K562 (cell line): ENCODE measurements at regions not wholly inside any gene's neighbourhood (a gene's known extent, or its start where the extent isn't known, plus 50 kb on each side); places are given as distances from the start of the nearest gene placed in this dataset.

Experiments
- CLOCK ChIP-seq: fragments of 250-450 bp; sonication (Bioruptor Pico); IDR thresholded peaks from 2 replicates; pipeline ENCODE4 v1.4.0; 2020; ENCODE audit warnings: mild to moderate bottlenecking, moderate library complexity, borderline replicate concordance
- DMBX1 ChIP-seq: fragments of 250-450 bp; sonication (Bioruptor Pico); IDR thresholded peaks from 2 replicates; pipeline ENCODE4 v1.8.0; 2022; ENCODE audit warnings: inconsistent platforms, mild to moderate bottlenecking, moderate library complexity, borderline replicate concordance
- ESRRB ChIP-seq: fragments of 250-450 bp; sonication (Bioruptor Pico); IDR thresholded peaks from 2 replicates; pipeline ENCODE4 v1.5.0; 2020; ENCODE audit warnings: mild to moderate bottlenecking, moderate library complexity, borderline replicate concordance
- NFE2L1 ChIP-seq: fragments of 450-650 bp; IDR thresholded peaks from 2 replicates; pipeline ENCODE4 v1.6.1; 2016; ENCODE audit warnings: missing genetic modification characterization, low read depth, mild to moderate bottlenecking, missing compliant biosample characterization, moderate library complexity, borderline replicate concordance
- PTTG1 ChIP-seq: fragments of 450-650 bp; IDR thresholded peaks from 2 replicates; pipeline ENCODE4 v1.6.1; 2016; ENCODE audit warnings: low read depth, mild to moderate bottlenecking, missing genetic modification characterization, missing compliant biosample characterization
- TOE1 ChIP-seq, 2 experiments: fragments of 450-650 bp in 1 of 2; sonication (generic) in 1 of 2; formaldehyde crosslinking in 1 of 2; IDR thresholded peaks; 2 replicates each; pipeline versions ENCODE4 v1.7.1 to v1.8.0; 2016 to 2022; ENCODE audit warnings: borderline replicate concordance in 2 of 2, mild to moderate bottlenecking in 2 of 2, antibody characterized with exemption in 1 of 2, inconsistent platforms in 1 of 2, low read depth in 1 of 2, missing genetic modification reagents in 1 of 2, moderate library complexity in 1 of 2
- ZBTB34 ChIP-seq: fragments of 250-450 bp; sonication (Bioruptor Pico); IDR thresholded peaks from 2 replicates; pipeline ENCODE4 v1.8.0; 2021; ENCODE audit warnings: mild to moderate bottlenecking, moderate library complexity
- ZFP36 ChIP-seq: fragments of 150-350 bp; IDR thresholded peaks from 2 replicates; pipeline ENCODE4 v1.6.1; 2018; ENCODE audit warnings: low read length, low read depth; ENCODE audit not compliant: partially characterized antibody

DNA sequence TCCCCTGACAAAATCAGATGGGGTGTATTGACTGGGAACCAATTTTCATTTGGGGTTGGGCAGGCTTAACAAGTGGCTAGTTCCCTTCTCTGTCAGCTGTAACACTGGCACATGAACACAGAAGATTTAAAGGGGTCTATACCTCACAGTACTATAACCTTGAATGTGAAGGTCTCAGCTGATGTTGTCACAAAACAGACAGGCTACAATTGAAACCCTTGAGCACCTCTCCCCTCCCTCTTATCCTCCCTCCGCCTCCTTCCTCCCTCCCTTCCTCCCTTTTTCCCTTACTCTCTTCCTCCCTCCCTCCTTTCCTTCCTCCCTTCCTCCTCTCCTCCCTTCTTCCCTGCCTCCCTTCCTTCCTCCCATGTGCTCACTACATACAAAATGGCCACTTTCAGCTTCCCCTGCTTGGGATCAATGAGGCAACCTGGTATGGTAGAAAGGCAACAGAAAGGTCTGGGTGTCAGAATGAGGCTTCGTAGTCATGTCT lies 262.4 kb downstream of the TTC6 start (continued):
- TF ChIP-seq NFE2L1 (tag), result no peak
- no peak for TF ChIP-seq ZBTB34 (CRISPR knock-in tag)
- no peak for TF ChIP-seq ESRRB (CRISPR knock-in tag)
- TF ChIP-seq PTTG1, result no peak
- TF ChIP-seq DMBX1 (CRISPR knock-in tag), result no peak
- TF ChIP-seq CLOCK (CRISPR knock-in tag), result no peak
- TF ChIP-seq ZFP36, result no peak
- no peak for TF ChIP-seq TOE1 (IDR thresholded peaks at IDR 0.05; ENCODE audit: borderline replicate concordance)
- TF ChIP-seq TOE1 (CRISPR knock-in tag; IDR thresholded peaks at IDR 0.05; ENCODE audit: borderline replicate concordance, low read depth), result no peak
